GM19463 (cell line): ENCODE measurements at regions not wholly inside any gene's neighbourhood (a gene's known extent, or its start where the extent isn't known, plus 50 kb on each side); places are given as distances from the start of the nearest gene placed in this dataset.

Source experiments
- ATAC-seq: cut with Tn5 transposase; IDR thresholded peaks from one replicate; pipeline ENCODE4 v1.9.1; 2021; ENCODE audit warnings: mild to moderate bottlenecking, moderate library complexity; ENCODE audit not compliant: unreplicated experiment

DNA sequence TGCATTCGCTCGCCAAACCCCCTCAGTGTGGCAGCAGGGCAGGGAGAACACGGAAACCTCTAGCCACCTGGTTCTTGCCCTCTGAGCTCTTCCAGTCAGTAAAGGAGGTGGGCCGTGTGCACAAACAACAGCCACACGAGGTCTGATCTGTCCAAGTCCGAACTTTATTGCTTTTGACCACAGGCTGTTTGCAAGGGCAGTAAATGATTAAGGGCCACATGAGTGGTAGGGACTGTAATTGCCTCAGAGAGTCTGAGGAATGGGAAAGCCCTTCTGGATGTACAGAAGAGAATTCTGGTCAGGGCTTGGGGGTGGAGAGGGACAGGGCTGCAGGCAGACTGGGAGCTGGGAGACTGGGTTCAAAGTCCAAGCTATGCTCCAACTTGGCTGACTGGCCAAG lies 75.7 kb upstream of the LHX1 start:
- no peak for ATAC-seq

DNA sequence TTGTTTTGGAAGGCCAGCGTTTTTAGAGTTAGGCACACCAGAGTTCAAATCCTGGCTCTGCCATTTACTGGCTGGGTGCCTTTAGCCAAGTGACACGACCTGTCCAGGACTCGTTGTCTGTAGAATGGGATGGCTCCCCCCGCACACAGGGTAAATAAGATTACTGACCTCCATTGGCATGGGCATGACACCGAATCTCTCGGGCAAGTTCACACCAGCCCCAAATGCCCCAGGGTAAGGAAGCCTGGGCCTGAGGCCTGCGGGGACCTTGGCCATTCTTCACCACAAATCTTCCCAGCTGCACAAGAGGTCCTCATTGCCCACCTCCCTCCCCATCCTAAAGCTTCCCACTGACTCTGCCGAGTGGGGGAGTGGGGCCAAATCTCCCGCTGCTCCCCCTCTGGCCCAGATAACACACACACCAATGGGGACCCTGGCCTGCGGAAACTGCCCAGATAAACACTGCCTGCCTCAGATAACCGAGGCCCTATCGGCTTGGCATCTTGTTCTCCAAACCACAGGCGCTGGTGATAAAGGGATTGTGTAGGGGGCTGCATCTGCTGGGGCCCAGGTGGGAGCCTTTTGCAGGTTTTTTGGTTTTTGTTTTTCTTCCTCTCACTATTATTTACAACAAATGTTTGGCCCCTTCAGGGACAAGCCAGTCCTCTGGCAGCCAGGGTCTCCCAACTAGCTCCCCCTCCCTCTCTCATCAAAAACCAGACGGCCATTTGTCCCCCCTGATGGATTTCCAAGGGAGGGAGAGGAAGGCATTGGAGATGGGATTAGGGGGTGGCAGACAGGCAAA lies 75.0 kb upstream of the LHX1 start:
- no peak for ATAC-seq

DNA sequence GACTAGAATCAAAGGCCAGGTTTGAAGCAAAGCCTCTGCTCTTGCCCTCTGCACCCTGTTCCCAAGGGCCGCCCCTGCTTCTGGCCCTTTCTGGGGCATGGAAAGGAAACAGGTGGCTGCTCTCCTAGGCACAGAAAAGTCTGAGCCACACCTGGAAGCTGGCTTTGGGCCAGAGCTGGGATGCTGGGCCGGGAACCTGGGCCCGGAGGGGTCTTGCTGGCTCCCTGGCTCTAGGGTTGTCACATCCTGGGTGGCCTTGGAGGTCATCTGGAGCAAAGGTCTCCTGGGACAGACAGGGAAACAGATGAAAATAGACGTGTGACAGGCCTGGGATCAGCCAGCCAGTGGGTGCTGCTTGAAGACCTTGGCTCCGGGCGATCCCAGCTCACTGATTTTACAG lies 74.1 kb upstream of the LHX1 start:
- ATAC-seq: no peak

DNA sequence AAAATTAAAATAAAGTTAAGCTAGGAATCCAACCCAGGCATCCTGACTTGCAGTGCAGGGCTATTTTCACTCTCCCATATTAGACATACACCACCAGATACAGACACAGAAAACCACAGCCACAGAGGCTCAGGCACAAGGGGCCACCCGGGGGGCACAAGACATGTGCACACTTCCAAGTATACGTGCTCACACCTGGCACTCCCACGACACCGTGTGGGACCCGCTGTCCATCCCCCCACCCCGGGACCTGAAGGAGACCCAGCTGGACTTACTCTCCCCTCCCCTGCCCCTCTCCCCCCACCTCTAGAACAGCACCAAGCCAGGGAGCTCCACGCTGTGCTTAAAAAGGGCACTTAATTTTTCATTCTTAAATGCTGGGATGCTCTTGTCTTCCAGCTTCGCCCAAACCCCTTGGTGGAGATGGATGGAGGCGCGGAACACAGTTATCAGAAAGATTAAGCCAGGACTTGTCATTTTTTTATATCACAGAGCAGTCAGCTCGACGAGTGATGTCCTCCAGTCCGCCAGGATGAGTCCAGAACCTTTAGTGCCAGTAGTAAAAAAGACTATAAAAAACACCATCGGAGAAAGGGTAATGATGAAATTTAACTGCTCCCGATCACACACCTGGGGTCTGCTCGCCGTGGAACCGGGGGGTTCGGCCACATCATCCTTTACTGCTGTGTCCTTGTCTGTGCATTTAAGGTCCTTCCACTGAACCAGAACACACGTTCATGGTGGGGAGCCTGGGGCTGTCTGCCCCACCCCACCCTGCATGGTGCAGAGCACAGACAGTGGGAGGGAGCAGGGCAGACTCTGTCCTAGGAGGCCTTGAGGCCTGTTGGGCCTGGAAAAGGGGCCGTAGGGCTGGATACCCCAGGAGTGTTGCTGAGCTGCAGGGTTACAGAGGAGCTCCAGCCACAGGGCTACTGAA lies 73.3 kb upstream of the LHX1 start:
- ATAC-seq: no peak

DNA sequence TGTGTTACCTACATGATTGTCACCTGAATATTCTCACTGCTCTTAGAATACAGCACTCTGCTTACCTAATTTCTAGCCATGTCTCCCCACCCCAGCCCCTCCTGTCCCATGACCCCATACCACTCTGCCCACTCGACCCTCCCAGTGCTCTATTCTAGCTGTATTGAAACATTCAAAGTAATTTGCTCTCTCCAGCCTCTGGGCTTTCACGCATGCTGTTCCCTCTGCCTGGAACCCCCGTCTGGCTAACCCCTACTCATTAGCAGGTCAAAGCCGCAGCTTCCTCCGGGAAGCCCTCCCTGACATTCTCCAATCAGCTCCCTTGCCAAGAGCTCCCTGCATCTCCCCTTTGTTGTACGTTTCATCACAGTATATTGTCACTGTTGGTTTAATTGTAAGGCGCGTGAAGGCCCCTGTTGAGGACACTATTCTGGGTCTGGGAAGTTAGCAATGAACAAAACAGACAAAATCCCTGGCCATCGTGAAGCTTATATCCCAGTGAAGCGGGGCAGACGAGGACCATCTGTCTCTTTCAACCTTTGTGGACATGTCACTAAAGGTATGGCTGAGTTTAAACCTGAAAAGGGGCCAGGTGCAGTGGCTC lies 72.3 kb upstream of the LHX1 start:
- ATAC-seq: no peak

DNA sequence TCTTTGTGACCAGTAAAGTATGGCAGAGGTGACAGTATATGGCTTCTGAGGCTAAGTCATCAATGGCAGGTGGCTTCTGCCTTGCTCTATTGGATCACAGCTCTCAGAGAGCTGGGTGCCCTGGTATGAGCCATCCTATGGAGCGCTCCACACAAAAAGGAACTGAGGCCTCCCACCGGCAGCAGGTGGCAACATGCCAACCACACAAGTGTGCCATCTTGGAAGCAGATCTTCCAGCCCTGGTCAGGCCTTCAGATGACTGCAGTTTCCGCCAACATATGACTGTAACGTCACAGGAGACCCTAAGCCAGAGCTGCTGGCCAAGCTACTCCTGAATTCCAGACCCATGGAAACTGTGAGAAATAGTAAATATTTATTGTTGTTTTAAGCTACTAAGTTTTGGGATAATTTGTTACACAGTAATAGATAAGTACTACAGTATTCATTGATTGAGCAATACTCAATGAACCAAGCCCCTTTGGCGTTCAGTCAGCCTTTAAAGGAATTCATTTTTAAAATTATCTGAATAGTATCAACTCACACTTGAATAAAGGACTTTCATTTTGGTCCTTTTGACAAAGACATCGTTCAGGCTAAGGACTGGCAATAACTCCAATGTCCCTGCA lies 69.4 kb upstream of the LHX1 start:
- ATAC-seq: no peak

DNA sequence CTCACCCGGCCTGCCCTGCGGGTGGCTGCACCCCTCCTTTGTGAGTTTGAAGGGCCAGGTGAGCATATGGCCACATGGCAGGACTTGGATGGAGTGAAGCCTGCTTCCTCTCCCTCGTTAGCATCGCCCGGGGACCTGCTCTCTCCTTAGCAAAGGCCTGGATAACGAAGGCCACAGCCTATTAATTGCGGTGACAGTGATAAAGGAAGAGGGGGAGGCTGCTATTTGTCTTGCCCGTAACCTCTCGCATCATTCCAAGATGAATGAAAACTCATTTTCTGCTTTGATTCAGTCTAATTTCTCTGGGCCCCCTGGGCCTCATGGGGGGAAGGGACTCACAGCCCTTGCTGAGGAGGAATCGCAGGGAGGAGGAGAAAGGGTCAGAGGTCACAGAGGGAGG lies 68.5 kb upstream of the LHX1 start:
- ATAC-seq: no peak

DNA sequence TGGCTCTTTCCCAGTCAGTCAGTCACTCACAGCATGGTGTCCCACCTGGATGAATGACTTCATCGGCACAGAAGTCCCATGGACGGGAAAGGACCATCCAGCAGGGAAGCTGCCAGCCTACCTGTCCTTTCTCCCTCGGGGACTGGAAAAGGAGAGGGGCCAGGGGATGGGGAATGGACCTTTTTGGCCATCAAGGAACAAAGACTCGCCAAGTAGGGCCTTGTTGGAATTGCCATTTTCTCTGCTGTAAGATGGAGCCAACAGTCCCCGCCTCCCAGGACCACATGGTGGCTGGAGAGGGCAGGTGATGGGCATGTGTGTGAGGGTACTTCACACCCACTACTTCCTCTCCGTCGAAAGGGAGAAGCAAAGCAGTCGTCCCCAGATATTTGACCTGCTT lies 67.8 kb upstream of the LHX1 start:
- no peak for ATAC-seq

DNA sequence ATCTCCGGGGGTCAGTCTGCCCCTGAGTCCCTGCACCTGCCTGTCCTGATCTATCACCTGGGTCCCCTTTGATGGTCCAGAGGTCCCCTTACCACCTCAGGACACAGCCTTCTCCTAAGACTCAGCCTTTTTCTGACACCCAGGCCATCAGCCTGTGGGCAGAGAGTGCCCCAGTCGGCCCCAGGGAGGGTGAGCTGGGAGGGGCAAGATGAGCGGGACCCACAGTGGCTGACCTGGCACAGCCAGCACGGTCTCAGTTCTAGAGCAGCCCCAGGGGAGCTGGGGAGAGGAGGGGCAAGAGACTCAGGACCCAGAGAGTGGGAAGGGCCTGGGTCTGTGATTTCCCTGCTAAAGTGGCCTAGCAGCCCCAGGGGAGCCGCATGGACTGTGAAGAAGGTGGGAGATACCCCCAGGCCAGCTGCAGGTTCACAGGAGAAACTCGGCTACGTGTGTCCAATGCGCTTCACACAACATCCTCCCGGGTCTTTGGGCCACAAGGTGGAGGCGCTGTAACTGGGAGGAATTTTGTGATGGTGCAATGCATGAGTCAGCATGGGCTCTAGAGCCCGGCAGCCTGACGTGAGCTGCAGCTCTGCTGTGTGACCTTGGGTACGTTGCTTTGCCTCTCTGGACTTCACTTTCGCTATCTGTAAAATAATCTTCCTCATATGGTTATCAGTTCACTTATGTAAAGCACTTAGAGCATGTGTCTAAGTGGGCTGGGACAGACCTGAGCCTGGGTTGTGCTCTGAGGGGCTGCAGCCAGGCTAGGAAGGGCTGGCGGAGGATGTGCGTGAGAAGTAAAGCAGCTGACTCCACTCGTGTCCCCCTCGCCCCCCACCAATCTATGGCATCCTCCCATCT lies 67.2 kb upstream of the LHX1 start:
- no peak for ATAC-seq

DNA sequence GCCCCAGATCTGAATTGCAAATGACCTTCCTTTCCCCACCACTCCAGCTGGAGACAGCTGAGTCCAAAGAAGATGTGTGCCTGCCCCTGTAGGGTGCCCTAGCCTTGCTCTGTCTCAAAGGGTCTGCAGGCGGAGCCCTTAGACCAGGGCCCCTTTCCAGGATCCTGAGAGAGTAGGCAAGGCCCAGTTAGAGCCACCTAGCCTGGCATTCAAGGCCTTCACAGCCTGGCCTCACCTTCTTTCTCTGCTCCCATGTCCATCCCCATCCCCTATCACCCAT lies 66.6 kb upstream of the LHX1 start:
- ATAC-seq: no peak

DNA sequence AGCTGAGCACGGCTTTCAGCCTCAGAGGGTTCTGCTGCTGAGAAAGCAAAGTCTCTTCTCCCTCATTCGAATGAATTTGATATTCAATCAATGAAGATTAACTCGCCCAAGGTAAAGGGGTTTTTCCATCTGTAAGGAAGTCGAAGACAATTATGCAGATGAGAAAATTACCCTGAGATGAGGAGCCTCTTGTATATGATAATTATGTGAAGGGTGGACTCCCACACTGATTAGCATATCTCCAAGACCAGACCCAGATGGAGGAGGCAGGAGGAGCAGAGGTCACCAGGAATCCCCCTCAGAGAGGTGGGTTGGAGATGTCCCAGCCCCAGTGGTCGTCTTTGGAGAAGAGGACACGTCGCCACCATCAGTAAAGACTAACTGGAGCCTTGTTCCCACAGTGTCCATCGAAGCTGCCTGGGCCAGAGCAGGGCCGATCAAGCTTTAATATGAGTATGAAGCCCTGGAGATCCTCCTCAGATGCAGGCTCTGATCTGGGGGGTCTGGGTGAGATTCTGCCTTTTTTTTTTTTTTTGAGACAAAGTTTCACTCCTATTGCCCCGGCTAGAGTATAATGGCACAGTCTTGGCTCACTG lies 61.5 kb upstream of the LHX1 start:
- ATAC-seq: no peak

DNA sequence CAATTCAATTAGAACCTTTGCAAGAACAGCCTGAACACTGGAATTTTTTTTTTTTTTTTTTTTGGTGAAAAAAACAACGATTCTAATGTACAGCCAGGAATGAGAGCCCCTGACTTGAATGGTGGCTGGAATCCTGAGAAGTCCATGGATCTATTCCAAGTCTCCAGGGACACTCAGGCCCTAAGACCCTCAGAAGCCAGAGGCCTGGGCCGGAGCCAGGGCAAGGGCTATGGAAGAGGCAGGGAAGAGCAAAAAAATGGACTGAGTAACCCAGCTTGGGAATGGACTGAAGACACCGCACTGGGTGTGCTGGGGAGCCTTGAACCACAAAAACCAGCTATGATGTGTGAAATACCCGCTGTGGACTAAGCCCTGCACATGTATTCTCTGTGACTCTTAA lies 60.3 kb upstream of the LHX1 start:
- ATAC-seq: no peak

DNA sequence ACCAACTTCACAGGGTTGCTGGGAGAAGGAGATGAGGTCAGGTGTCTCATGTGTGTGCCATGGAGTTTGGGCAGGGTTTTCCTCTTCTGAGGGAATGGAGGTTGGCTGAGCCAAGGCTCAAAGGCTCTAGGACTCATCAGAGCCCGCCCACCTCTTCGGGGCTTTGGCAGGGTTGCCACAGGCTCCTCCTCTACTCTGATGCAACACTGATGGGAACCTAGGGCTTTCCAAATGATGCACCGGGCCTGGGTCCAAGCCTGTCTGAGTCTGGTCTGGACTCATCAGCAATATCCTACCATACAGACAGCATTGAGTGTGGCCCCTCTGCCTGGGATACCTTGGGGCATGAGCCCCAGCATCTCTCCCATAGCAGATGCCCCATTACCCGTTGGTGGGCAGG lies 59.5 kb upstream of the LHX1 start:
- ATAC-seq: no peak

DNA sequence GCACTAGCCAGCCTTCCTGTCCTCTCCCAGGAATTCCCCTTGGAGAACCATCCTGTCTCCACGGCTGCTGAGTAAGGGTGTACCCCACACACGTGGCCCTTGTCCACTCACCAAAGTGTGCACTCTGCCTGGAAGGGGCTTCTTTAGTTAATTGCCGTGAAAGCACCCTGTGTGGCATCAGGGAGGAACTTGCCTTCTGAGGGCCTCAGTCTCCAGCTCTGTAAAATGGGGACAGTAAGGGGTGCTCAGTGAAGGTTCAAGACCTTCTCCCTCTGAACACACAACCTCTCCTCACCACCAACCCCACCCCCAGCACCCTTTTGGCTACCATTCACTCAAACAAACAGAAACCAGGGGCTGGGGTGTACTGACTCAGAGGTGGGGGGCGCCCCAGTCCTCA lies 59.1 kb upstream of the LHX1 start:
- ATAC-seq: no peak

DNA sequence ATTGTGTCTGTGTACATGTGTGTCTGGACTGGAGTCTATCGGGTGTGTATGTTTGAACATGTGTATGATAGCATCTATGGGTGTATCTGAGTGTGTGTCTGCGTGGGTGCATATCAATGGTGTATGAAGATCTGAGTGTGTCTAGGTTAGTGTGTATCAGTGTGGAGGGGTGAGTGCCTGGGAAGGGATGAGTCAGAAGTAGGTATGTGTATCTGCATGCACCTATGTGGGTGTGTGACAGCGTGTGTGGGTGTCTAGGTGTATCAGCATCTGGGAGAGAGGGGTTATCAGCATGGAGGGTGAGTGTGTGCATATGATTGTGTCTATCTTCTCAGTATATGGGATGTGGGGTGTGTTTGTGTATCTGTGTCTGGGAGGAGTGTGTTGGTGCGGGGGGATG lies 58.2 kb upstream of the LHX1 start:
- no peak for ATAC-seq

DNA sequence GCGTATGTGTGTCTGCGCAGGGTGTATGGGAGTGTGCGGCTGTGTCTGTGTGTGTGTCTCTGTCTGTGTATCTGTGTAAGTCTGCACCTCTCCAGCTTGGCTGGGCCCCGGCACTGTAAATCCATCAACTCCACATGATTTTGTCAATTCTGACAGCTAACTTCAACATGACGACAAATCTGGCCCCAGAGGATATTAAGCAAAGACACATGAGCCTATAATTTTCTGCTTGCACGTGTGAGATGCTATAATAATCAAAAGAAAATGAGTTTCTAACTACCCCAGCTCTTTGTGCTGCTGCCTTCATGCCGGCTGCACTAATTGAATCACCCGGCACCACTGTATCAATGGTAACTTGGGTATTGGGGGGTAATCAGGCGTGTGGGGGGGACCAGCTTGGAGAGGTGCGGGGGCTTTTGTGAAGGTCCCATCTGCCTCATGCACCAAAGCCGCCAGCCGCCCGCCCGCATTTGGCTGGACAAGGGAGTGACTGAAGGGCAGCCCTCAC lies 57.6 kb upstream of the LHX1 start:
- ATAC-seq: no peak

DNA sequence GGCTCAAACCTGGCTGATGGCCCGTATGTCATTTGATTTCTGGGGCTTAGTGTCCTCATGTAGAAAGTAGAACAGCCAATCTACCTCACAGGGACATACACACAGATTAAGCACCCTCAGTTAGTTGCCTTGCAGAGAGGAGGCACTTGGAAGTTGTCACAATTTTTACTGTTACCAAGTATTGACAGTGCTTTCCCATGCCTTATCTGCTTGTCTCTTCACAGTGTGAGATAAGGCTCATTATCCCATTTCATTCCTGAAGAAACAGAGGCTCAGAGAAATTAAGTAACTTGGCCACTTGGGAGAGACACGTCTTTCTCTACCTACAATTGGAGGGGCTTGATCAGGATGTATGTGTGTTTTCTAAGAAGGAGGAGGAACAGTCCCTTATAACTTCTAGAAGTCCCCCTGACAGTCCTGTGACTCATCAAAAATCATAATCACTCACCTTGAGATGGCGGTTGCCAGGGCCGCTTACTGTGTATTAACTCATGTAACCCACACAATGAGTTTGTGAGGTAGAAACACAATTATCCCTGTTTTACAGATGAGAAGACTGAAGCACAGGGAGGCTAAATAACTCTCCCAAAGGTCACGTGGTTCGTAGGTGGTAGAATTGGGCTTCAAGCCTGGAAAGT lies 56.9 kb upstream of the LHX1 start:
- no peak for ATAC-seq

DNA sequence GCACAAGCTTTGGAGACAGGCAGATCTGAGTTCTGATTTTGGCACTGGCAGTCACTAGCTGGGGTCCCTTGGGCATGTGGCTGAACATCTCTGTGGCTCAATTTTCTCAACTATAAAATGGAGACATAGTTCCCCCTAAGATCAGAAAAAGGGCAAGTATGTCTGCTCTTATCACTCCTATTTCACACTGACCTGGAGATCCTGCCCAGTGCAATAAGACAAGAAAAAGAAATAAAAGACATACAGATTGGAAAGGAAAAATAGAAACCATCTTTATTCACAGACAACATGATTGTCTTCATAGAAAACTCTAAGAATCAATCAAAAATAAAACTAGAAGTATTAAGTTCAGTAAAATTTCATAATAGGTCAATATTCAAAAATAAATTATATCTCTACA lies 56.0 kb upstream of the LHX1 start:
- ATAC-seq: no peak

DNA sequence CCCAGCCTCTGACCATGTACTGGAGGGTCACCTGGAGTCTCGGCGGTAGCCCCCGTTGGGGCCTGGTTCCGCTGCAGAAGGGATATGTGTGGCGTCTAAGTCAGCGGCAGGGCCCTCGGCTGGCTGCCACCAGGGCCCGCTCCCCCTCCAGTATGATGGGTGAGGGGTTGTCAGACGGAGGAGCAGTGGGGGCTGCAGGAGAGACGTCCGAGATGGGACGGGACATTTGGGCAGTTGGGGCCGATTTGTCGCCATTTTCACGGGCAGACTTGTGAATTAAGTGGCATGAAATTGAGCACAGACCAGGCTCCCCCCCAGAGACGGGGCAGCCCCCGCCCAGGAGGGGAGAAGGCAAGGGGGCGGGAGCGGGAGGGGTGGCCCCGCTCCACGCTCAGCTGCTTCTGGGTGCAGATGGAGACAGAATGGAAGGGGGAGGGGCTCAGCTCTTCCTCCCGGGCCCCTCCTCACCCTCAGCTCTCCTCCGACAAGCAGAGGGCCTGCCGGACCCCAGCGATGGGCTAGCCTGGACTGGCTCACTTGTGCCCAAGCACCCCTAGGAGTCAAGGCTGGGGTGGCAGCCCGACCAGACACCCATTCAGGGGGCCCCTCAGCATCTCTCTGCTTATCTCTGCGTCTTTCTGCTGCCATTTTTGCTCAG lies 52.7 kb upstream of the LHX1 start:
- ATAC-seq: no peak
